IPS-NIHi11 (cell line): ENCODE measurements at regions not wholly inside any gene's neighbourhood (a gene's known extent, or its start where the extent isn't known, plus 50 kb on each side); places are given as distances from the start of the nearest gene placed in this dataset.

Experiments used
- DNase-seq: peaks from one replicate; pipeline ENCODE4 v3.0.0; 2012; ENCODE audit warnings: mixed read lengths, low spot score

GRCh38 chr3:151992326-151993041 is 119.0 kb downstream of the SUCNR1 start:
- DNase-seq = no peak

GRCh38 chr3:151995091-151995490 is 121.6 kb downstream of the SUCNR1 start:
- DNase-seq = no peak

- DNase-seq = no peak
Observed at GRCh38 chr3:151998744-151999143, 125.3 kb downstream of the SUCNR1 start.

GRCh38 chr3:151999936-152000335 is 126.5 kb downstream of the SUCNR1 start:
- DNase-seq = no peak

- no peak for DNase-seq
Observed at GRCh38 chr3:152011812-152012735, 138.6 kb downstream of the SUCNR1 start.

- DNase-seq = no peak
Observed at GRCh38 chr3:152019508-152019907, 146.1 kb downstream of the SUCNR1 start.

GRCh38 chr3:152021951-152022461 is 148.6 kb downstream of the SUCNR1 start:
- peak; percentile 9 for DNase-seq

GRCh38 chr3:152026033-152026556 is 152.7 kb downstream of the SUCNR1 start:
- no peak for DNase-seq

- DNase-seq = no peak
Observed at GRCh38 chr3:152030320-152030719, 156.9 kb downstream of the SUCNR1 start.

- no peak for DNase-seq
Observed at GRCh38 chr3:152031321-152031720, 157.9 kb downstream of the SUCNR1 start.

- no peak for DNase-seq
Observed at GRCh38 chr3:152037297-152037696, 163.9 kb downstream of the SUCNR1 start.

GRCh38 chr3:152037953-152038352 is 164.5 kb downstream of the SUCNR1 start:
- no peak for DNase-seq

- DNase-seq = no peak
Observed at GRCh38 chr3:152038490-152038889, 165.0 kb downstream of the SUCNR1 start.

- DNase-seq = no peak
Observed at GRCh38 chr3:152039887-152040286, 166.4 kb downstream of the SUCNR1 start.

GRCh38 chr3:152040319-152040718 is 166.9 kb downstream of the SUCNR1 start:
- no peak for DNase-seq

- DNase-seq = no peak
Observed at GRCh38 chr3:152043620-152044019, 170.2 kb downstream of the SUCNR1 start.

GRCh38 chr3:152046280-152046679 is 172.8 kb downstream of the SUCNR1 start:
- DNase-seq = no peak

- no peak for DNase-seq
Observed at GRCh38 chr3:152047465-152047864, 174.0 kb downstream of the SUCNR1 start.

- DNase-seq = no peak
Observed at GRCh38 chr3:152048831-152049230, 175.4 kb downstream of the SUCNR1 start.

GRCh38 chr3:152050903-152051302 is 177.5 kb downstream of the SUCNR1 start:
- no peak for DNase-seq

GRCh38 chr3:152051501-152052404 is 178.3 kb downstream of the SUCNR1 start:
- DNase-seq = no peak

GRCh38 chr3:152053866-152054265 is 180.4 kb downstream of the SUCNR1 start:
- no peak for DNase-seq
